Occipital lobe (tissue), 1 donor: ENCODE measurements at regions not wholly inside any gene's neighbourhood (a gene's known extent, or its start where the extent isn't known, plus 50 kb on each side); places are given as distances from the start of the nearest gene placed in this dataset.

ENCODE experiments used
- DNase-seq: peaks from one replicate; lab custom pipeline; 2025; lab: John Stamatoyannopoulos, UW

DNA sequence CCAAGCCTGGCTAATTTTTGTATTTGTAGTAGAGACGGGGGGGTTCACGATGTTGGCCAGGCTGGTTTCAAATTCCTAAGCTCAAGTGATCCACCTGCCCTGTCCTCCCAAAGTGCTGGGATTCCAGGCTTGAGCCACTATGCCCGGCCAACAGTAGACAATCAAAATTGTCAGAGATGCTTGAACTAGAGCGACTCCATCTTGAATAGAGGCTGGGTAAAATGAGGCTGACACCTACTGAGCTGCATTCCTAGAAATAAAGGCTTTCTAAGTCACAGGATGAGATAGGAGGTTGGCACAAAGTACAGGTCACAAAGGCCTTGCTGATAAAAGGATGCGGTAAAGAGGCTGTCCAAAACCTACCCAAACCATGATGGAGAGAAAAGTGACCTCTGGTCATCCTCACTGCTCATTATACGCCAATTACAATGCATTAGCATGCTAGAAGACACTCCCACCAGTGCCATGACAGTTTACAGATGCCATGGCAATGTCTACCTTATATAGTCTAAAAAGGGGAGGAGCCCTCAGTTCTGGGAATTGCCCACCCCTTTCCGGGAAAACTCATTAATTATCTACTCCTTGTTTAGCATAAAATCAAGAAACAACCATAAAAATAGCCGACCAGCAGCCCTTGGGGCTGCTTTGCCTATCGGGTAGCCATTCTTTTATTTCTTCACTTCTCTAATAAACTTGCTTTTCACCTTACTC is 134.5 kb downstream of the BAMBI start:
- no peak for DNase-seq

DNA sequence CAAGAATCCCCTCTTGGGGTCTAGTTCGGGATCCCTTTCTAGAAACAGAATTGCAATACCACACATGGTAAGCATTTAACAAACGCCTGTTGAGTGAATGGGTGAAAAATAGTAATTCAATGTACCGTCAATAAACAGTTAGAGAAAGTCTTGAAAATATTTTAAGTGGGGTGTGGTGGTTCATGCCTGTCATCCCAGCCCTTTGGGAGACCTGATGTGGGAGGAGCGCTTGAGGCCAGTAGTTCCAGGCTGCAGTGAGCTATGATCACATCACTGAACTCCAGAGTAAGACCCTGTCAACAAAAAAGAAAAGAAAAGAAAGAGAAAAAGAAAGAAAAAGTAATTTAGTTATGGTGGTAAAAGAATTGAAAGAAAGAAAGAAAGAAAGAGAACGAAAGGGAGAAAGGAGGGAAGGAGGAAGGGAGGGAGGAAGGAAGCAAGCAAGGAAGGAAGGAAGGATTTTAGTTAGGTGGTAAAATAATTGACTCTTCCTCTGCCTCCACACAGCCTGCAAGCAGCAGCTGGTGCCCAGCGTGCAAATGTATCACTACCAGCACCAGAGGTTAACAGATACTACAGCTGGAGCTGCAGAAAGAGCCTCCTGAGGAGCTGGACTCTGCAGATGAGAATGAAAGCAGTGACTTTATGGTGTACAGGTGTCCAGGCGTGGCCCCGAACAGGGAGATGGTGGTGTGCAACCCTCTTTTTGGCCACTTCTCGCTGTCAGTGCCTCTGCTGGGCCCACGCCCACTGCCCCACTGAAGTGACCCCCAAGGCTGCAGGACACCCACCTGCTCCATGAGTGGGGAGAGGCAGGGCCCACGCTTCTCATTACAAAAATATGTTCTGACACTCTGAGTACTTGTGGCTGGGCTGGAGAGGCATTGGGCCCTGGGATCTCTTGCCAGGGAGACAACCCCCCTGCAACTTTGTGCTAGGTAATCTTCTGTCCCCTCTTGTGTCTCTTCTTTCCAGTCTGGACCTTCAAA is 135.4 kb downstream of the BAMBI start:
- DNase-seq = no peak

DNA sequence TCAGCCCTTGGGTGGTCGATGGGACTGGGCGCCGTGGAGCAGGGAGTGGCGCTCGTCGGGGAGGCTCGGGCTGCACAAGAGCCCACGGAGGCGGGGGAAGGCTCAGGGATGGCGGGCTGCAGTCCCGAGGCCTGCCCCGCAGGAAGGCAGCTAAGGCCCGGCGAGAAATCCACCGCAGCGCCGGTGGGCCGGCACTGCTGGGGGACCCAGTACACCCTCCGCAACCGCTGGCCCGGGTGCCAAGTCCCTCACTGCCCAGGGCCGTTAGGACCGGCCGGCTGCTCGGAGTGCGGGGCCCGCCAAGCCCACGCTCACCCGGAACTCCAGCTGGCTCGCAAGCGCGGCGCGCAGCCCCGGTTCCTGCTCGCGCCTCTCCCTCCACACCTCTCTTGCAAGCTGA is 138.4 kb downstream of the BAMBI start:
- DNase-seq = no peak

DNA sequence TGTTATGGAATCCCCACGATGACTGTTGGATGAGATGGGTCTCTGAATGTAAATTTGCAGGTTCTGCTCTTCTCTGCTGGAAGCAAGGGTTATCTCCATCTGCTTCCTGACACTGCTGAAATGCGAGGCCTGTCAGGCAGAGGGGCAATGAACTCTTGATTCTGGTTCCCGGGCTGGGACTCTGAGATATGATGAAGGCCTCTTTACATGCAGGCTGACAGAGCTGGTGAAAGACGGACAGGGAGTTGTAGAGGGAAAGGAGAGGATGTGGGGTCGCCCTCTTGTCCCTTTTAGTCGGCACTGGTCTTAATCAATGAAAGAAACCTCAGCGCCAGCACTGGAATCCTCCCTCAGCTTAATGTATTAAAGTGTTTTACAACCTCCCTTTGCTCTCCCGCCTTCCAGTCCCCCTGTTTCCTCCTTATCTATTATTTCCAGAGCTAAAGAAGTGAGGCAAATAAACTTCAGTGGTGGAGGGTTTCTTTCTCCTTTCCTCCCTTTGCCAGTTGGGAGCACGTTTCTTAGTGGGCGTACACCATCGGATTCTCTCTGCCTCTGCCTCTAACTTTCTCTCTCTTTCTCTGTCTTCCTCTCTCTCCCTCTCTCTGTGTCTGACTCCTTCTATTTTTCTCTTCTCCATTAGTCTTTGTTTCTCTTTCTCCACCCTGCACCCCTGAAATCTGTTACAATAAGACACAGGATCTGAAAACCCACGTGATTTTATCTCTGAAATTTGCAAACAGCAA is 145.6 kb downstream of the BAMBI start:
- DNase-seq = no peak

DNA sequence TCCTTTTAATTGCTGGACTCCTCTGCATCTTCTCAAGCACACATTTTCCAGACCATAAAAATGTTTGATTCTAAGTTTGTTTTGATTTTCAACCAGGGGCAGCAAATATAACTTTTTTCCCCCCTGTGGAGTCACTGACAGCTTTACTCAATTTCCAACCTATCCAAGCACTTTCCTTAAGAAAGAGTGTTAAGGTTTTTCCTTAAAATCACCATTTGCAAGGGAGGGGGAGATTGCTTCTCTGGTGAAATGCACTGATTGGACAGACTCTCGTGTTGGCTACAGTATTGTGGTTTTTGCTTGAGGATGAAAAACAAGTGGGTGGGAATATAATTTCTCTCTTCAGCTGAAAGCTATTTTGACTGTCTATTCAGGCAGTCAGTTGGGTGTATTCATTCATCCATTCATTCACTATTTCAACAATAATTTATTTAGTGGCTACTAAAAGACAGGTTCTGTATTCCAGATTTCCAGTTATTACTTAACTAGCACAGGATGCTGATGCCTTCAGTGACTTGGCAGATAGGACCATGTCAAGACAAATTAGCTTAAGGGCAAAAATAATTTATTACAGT is 146.3 kb downstream of the BAMBI start:
- no peak for DNase-seq

DNA sequence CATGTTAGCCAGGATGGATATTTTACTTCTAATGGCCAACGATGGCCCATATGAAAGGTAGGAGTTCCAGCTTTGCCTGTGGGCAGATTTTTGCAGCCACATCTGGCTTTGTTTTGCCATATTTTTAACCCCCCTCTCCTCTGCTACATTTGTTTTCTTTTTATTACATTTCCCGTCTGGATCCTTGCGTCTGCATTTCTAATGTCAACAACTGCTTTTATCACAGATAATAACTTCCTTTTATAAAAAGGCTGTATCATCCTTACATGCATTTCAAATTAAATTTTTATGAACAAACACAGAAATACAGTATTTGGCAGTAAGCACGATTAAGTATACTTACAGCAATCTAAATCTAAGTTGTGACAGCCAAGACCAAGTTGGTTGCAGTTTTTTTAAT is 156.0 kb downstream of the BAMBI start:
- DNase-seq = no peak

DNA sequence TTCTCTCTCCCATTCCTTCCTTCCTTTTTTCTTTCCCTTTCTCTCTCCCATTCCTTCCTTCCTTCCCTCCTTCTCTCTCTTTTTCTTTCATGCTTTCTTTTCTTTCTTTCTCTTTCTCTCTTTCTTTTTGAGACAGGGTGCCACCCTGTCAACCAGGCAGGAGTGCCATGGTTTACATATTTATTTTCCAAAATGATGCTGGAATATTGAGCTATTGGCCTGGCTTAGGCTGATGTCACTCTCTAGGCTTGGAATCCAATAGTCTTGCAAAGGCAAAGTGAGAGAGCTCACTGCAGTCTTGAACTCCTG is 159.1 kb downstream of the BAMBI start:
- DNase-seq = no peak

DNA sequence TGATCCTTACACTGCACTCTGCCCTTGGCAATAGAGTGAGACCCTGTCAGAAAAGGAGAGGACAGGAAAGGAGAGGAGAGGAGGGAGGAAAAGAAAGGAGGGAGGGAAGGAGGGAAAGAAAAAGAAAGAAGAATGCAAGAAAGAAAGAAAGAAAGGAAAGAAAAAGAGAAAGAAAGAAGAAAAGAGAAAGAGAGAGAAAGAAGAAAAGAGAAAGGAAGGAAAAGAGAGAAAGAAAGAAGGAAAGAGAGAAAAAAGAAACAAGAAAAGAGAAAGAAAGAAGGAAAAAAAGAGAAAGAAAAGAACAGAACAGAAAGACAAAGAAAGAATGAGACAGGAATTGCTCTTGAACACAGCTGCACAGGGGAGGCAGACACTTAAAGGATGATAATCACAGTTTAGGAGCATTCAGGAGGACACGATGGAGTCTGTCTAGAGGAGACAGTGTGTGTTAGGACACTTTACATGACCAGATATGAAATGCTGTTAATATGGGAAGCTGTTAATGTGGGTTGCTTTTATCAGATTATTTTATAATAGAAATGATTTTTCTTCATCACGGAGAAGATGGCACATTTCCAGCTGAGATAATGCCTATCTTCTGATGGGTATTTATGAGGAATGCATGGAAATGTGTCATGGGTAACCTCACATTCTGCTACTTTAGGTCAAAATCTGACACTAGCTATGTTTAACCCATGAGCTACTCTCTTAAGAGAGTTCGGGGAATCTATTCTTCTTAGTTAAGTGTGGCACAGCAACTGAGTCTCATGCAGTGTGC is 160.5 kb downstream of the BAMBI start:
- no peak for DNase-seq

DNA sequence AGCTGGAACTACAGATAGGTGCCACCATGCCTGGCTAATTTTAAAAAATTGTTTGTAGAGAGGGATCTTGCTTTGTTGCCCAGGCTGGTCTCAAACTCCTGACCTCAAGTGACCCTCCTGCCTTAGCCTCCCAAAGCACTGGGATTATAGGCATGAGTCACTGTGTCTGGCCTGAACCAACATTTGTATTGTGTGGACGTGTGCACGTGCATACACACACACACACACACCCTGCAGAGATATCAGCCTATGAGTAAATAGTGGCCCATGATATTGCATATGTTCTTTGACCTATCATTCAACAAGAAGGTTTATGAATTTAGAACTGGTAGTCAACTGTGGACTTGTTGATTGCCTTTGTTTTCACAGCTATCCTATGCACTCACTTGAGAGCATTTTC is 161.6 kb downstream of the BAMBI start:
- DNase-seq = no peak

DNA sequence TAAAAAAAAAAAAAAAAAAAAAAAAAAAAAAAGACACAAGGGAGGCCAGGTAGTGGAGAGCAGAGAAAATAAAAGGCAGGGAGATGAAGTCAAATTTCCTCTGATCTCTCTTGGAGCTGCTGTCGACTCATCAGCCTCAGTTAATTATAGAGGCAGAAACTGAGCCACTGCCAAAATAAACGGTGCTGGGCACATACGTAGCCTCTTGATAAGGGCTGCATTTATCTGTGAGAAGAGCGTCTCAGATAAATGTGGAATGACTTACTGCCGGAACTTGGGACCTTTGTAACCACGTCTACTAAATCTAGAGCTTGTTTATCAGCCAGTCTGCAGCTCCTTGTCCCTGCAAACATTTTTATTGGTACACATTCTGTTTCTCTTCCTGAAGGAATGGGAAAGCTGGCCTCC is 162.3 kb downstream of the BAMBI start:
- no peak for DNase-seq

DNA sequence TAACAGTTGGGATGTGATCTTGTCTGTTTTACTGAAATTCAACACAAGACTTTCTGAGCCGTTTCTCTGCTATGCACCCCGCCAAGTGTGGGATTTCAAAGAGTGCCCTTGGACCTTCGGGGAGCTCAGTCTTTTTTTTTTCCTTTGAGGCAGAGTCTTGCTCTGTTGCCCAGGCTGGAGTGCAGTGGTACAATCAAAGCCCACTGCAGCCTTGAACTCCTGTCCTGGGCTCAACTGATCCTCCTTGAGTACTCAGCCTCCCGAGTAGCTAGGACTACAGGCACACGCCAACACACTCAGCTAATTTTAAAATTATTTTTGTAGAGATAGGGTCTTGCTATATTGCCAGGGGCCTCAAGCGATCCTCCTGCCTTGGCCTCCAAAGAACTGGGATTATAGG is 162.9 kb downstream of the BAMBI start:
- no peak for DNase-seq

DNA sequence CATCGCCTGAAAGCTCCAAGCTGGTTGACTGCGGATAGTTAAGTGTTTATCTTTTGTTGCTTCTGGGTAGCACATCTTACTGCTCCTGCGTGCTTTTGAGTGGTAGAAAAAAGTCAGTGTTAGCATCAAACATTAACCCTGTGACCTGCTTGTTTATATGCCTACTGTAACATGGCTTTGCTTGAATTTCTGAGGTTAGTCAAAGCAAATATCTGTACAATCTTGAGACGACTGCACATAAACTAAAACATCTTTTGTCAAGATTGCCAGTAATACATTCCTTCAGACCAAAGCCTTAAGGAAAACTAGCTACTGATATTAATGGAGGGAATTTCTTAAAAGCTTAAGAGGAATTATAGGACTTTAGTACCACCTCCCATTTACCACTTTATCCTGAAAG is 163.7 kb downstream of the BAMBI start:
- DNase-seq = no peak

DNA sequence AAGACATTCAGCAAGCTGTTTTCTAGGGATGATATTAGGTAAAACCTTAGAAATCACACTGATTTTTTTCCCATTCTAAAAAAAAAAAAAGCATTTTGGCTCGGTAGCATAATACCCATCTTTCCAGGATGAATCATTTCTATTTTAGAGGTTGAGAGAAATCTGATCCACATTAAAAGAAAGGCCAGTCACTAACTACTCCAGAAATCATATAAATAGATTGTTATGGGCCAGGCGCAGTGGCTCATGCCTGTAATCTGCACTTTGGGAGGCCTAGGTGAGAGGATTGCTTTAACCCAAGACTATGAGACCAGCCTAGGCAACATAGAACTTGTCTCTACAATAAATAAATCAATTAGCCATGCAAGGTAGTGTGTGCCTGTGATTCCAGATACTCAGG is 164.3 kb downstream of the BAMBI start:
- no peak for DNase-seq

DNA sequence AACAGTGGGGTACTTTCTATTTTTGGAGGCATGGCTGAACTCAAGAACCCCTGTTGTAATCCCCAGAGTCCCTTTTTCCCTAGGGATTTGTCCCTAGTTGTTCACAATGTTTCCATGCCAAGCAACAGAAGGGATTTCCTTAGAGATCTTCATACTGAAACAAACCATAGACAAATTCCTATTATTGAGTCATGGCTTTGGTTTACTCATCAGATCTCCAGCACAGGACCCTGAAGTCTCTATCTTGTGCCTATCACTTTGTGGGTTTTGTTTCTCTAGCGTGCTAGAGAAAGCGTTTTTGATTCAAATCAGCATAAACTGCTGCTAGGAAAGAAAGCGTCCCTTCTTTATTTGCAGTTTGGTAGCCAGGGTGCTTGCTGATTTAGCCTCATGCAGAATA is 165.0 kb downstream of the BAMBI start:
- DNase-seq = no peak

DNA sequence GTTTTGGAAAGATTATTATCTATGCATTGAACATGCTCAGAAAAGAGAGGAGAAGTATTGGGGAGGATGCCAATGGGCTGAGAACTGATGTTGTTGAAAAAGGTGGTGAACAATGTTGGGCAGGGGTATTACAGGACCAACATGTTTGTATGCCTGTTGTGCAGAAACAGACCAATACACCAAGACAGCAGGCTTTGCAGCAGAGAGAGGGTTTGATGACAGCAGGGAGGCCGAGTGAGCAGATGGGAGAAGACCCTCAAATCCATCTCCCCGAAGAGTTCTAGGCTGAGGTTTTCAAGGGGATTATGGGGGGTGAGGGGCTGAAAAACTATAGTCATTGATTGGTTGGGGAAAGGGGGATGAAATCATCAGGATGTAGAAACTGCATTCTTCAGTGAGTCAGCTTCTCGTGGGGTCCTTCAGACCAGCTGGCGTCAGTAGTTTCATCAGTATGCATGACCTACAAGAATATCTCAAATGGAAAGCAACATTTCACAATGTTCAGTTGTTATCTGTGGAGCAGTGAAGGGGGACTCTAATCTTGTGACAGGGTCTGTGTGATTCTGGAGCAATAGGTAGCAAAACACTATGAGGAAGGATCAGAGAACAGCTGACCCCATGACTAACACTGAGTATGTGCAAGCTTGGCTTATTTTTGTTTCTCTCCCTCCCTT is 167.8 kb downstream of the BAMBI start:
- no peak for DNase-seq

DNA sequence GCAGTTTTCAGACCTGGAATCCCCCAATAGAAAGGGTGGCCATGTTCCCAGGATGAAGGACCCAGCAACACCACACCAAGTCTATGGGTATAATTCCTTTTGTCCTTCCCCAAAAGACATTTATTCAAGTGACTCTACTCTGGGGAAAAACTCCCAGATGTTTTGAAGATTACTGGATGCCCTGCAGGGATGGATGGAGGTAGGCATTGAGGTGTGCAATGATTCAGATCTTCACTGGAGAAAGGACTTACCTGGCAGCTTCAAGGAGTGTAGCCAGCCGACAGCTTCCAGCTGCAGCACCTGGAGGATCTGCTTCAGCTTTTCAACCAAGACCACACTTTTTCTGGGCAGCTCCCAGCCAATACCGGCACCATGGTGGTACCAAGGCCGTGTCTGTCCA is 172.0 kb downstream of the BAMBI start:
- DNase-seq = no peak

DNA sequence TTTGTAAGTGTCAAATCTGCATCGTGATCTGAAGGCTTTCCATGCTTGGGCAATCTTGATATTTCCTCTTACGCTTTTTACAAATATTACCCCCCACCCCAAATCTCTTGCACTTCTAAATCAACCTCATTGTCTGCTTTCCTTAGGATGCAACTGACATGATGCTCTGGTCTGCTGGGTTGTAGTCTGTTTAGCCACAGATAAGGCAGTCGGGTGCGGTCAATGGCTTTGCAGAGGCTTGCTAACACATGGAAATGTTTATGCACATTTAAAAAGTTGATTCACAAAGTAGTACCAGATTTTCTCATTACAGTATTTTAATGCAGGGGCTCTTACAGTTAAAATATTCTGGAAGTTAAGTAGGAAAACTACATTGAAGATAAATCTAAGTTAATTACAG is 172.5 kb downstream of the BAMBI start:
- no peak for DNase-seq

DNA sequence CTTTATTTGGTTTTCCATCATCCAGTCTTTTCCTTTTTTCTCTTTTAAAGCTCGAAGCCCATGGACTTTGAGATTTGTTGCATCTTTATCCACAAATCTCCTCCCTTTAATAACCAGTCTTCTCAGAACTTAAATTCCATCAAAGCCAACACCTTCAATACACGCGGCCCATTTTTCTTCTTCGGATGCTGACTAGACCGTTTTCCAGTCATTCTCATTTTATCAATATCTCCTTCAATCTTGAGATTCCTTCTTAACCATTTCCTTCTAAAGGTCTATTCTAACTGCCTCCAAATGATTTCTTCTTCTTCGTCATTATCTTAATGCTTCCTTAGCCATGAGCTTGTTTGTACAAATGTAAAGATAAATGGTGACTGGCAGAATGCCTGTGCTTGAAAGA is 173.5 kb downstream of the BAMBI start:
- DNase-seq = no peak

DNA sequence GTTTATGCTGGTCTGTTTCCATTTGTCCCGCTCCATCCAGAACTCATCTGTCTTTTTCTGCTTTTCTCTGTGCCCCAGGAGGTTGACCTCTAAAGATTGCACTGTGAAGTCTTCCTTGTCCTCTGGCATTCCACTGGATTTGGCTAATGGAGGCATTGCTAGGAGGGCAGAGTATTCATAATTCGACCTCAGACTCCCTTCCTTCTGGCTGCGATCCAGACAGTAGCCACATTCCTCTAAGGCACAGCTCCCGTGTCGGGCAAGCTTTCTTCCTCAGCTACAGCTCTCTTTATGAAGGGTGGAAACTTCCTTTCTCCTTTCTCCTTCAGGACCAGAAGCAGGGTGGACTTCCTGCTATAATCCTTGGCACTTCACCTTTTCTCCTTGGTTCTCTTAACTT is 175.9 kb downstream of the BAMBI start:
- DNase-seq = no peak

DNA sequence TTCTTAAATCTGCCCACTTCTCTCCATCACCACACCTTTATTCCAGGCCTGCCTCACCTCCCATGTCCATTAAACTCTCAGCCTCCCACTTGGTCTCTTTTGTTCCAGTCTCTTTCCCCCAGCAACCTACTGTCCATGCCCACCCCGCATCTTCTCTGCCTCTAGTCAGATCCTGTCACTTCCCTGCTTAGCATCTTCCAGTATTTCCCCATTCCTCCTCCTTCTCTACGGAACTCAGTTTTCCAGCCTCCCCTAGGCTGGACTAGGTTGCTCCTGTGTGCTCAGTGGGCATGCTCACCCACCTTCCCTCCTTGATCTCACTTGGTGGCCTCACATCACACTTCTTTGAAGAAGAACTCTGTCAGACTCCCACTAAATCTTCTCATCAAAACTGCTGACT is 179.8 kb downstream of the BAMBI start:
- no peak for DNase-seq

DNA sequence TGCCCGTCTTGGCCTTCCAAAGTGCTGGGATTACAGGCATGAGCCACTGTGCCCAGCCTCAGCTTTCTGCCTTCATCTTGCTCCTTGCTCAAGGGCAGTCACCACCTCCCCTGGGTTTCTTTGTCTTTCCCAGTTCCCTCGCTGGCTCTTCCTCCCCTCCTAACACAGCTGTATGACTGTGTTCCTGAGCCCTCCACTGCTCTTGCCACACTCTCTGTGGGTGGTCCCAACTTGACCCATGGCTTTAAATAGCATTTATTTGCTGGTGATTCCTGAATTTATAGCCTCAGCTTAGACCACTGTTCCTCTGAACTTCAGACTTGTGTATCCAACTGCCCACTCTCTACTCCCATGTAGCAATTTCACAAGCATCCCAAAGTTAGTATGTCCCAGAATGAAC is 181.3 kb downstream of the BAMBI start:
- no peak for DNase-seq
